HEK293 (cell line): ENCODE measurements at regions not wholly inside any gene's neighbourhood (a gene's known extent, or its start where the extent isn't known, plus 50 kb on each side); places are given as distances from the start of the nearest gene placed in this dataset.

Experiments
- SETDB1 ChIP-seq: IDR thresholded peaks from one replicate; pipeline ENCODE4 v1.6.1; 2017; ENCODE audit warnings: mild to moderate bottlenecking, low read length, moderate library complexity, mixed read lengths; ENCODE audit not compliant: insufficient read length
- ZBTB8A ChIP-seq: fragments of 450-650 bp; formaldehyde crosslinking; IDR thresholded peaks from 2 replicates; pipeline ENCODE4 v1.5.1; 2016; ENCODE audit warnings: missing biosample characterization, missing genetic modification characterization
- ZNF184 ChIP-seq: fragments of 450-650 bp; IDR thresholded peaks from 2 replicates; pipeline ENCODE4 v1.5.1; 2018; ENCODE audit warnings: missing biosample characterization, mild to moderate bottlenecking, missing genetic modification characterization
- ZNF324 ChIP-seq: fragments of 450-650 bp; formaldehyde crosslinking; IDR thresholded peaks from 2 replicates; pipeline ENCODE4 v1.5.1; 2016; ENCODE audit warnings: missing biosample characterization, missing genetic modification characterization
- ZNF391 ChIP-seq: fragments of 450-650 bp; formaldehyde crosslinking; IDR thresholded peaks from 2 replicates; pipeline ENCODE4 v1.5.1; 2016; ENCODE audit warnings: low read depth, missing biosample characterization, missing genetic modification characterization, borderline replicate concordance
- ZNF416 ChIP-seq: fragments of 450-650 bp; formaldehyde crosslinking; IDR thresholded peaks from 2 replicates; pipeline ENCODE4 v1.5.1; 2016; ENCODE audit warnings: missing biosample characterization, missing genetic modification characterization
- ZNF555 ChIP-seq: fragments of 450-650 bp; formaldehyde crosslinking; conservative IDR thresholded peaks from 2 replicates; pipeline ENCODE4 v1.5.1; 2017; ENCODE audit warnings: missing biosample characterization, mild to moderate bottlenecking, missing genetic modification characterization, inconsistent platforms
- ZNF670 ChIP-seq: fragments of 450-650 bp; formaldehyde crosslinking; IDR thresholded peaks from 2 replicates; pipeline ENCODE4 v1.5.1; 2016; ENCODE audit warnings: missing biosample characterization, missing genetic modification characterization, low read depth
- TF ChIP-seq, protein P1 (sequence below): fragments of 450-650 bp; formaldehyde crosslinking; IDR thresholded peaks from 2 replicates; pipeline ENCODE4 v1.5.1; 2016; ENCODE audit warnings: missing biosample characterization, missing genetic modification characterization
- TF ChIP-seq, protein P2 (sequence below): fragments of 450-650 bp; formaldehyde crosslinking; IDR thresholded peaks from 2 replicates; pipeline ENCODE4 v1.5.1; 2016; ENCODE audit warnings: missing biosample characterization, missing genetic modification characterization
- TF ChIP-seq, protein P3 (sequence below): IDR thresholded peaks from 2 replicates; pipeline ENCODE4 v1.6.1; 2011; ENCODE audit warnings: mild to moderate bottlenecking, low read depth, low read length, borderline replicate concordance

DNA sequence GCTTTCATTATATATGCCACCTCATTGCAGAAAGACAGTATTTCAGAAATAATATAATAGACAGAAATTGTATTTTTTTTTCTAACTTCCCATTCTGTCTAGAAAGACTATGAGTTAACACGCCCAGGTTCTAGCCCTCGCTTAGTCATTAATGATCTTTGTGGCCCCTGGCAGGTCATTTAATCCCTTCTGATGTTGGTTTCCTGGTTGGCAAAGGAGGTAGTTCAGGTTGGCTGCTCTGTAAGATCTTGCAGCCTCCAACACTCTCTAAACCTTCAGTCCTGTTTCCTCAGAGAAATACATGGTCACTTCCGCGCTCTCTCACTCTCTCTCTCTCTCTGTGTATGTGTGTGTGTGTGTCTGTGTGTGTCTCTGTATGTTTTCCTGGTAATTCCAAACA is 156.3 kb upstream of the NOCT start:
- no peak for TF ChIP-seq ZNF184
- TF ChIP-seq ZNF416 (tag by site-specific recombination) = no peak
- TF ChIP-seq, protein P1, sequence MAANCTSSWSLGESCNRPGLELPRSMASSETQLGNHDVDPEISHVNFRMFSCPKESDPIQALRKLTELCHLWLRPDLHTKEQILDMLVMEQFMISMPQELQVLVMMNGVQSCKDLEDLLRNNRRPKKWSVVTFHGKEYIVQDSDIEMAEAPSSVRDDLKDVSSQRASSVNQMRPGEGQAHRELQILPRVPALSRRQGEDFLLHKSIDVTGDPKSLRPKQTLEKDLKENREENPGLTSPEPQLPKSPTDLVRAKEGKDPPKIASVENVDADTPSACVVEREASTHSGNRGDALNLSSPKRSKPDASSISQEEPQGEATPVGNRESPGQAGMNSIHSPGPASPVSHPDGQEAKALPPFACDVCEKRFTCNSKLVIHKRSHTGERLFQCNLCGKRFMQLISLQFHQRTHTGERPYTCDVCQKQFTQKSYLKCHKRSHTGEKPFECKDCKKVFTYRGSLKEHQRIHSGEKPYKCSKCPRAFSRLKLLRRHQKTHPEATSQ = no peak
- TF ChIP-seq SETDB1 = no peak
- TF ChIP-seq, protein P2, sequence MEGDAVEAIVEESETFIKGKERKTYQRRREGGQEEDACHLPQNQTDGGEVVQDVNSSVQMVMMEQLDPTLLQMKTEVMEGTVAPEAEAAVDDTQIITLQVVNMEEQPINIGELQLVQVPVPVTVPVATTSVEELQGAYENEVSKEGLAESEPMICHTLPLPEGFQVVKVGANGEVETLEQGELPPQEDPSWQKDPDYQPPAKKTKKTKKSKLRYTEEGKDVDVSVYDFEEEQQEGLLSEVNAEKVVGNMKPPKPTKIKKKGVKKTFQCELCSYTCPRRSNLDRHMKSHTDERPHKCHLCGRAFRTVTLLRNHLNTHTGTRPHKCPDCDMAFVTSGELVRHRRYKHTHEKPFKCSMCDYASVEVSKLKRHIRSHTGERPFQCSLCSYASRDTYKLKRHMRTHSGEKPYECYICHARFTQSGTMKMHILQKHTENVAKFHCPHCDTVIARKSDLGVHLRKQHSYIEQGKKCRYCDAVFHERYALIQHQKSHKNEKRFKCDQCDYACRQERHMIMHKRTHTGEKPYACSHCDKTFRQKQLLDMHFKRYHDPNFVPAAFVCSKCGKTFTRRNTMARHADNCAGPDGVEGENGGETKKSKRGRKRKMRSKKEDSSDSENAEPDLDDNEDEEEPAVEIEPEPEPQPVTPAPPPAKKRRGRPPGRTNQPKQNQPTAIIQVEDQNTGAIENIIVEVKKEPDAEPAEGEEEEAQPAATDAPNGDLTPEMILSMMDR (tag by site-specific recombination) = no peak
- no peak for TF ChIP-seq ZNF324 (tag by site-specific recombination)
- no peak for TF ChIP-seq ZBTB8A
- TF ChIP-seq ZNF670 (tag by site-specific recombination) = no peak
- no peak for TF ChIP-seq ZNF555 (tag by site-specific recombination)
- TF ChIP-seq ZNF391 (tag by site-specific recombination) = no peak
- TF ChIP-seq, protein P3, sequence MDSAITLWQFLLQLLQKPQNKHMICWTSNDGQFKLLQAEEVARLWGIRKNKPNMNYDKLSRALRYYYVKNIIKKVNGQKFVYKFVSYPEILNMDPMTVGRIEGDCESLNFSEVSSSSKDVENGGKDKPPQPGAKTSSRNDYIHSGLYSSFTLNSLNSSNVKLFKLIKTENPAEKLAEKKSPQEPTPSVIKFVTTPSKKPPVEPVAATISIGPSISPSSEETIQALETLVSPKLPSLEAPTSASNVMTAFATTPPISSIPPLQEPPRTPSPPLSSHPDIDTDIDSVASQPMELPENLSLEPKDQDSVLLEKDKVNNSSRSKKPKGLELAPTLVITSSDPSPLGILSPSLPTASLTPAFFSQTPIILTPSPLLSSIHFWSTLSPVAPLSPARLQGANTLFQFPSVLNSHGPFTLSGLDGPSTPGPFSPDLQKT = no peak
